ENCODE measurements at regions not wholly inside any gene's neighbourhood (a gene's known extent, or its start where the extent isn't known, plus 50 kb on each side); places are given as distances from the start of the nearest gene placed in this dataset.

DNA sequence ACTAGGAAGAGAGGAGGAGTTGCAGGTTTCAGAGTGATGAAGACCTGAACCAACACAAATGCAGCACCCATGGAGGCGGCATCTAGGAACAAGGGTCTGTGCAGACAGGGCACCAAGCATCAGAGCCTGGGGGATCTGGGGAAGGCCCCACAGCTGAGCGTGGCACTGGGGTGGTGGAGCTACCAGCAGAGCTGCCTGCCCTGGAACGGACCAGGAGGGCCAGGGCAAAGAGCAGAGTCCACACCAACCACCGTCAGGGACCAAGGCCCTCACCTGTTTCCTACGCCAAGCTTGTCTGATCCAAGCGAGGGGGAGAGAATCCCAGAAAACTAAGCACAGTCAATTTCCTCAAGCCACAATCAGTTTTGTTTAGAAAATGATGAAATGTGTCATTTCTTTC lies 79.0 kb upstream of the SYT6 start:
- DNase-seq (ENCODE audit: extremely low read depth in 1 of 2, low read depth in 1 of 2): no peak

DNA sequence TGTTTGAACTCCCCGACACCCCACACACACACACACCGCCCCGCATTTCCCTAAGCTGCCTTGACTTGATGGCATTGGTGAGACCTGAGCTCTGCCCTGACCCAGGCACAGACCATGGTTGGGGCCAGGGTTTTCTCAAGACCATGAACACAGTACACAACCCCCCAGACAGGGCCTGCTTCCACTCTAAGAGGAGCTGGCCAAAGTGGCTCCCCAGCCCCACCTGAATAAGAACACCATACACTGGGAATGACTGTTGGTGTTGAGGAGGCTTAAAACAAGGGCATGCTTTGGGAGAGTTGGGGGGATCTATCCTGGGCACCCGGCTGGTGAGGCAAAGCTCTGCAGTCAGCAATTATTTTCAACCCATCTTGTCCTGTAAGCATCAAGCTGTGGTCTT lies 77.6 kb upstream of the SYT6 start:
- DNase-seq (ENCODE audit: extremely low read depth in 1 of 2, low read depth in 1 of 2): no peak

- no peak for DNase-seq (ENCODE audit: extremely low read depth in 1 of 2, low read depth in 1 of 2)
Measured at GRCh38 chr1:114229368-114229767, 75.7 kb upstream of the SYT6 start.

DNA sequence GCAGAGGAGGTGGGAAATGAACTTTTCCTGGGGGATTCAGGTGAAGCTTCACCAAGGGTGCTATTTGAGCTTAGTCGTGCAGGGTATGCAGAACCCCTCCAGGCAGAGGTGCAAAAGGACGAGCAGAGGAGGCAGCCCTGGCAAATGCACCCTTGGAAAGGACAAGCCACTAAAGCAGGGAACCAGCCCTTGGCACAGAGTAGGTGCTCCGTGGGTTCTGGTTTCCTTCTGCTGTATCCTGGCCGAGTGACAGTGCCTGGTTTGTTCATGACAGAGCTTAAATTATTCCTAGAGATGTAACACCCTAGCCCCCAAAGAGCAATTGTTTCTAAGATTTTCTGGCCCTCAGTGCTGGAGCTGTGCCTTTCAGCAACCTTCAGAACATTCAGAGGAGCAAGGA lies 73.4 kb upstream of the SYT6 start:
- no peak for DNase-seq (ENCODE audit: extremely low read depth in 1 of 2, low read depth in 1 of 2)

GRCh38 chr1:114224196-114224907 lies 70.7 kb upstream of the SYT6 start:
- DNase-seq (ENCODE audit: extremely low read depth in 1 of 2, low read depth in 1 of 2): no peak

DNA sequence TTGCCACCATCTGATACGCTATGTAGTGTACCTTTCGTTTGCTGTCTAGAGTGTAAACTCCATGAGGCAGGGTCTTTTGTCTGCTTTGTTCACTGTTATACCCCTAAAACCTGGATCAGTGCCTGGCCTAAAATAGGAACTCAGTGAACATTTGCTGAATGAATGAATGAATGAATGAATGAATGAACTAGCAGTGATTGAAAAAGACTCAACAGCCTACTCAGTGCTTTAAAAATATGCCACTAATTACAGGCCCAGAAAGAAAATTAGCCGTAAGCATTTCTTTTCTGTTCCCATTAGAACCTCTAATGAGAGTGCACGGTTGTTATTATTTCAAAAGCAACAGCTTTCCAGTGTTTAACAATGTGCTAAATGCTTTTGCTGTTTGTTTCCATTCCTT lies 69.3 kb upstream of the SYT6 start:
- no peak for DNase-seq (ENCODE audit: extremely low read depth in 1 of 2, low read depth in 1 of 2)

- no peak for DNase-seq (ENCODE audit: extremely low read depth in 1 of 2, low read depth in 1 of 2)
Measured at GRCh38 chr1:114219172-114219868, 65.7 kb upstream of the SYT6 start.

DNA sequence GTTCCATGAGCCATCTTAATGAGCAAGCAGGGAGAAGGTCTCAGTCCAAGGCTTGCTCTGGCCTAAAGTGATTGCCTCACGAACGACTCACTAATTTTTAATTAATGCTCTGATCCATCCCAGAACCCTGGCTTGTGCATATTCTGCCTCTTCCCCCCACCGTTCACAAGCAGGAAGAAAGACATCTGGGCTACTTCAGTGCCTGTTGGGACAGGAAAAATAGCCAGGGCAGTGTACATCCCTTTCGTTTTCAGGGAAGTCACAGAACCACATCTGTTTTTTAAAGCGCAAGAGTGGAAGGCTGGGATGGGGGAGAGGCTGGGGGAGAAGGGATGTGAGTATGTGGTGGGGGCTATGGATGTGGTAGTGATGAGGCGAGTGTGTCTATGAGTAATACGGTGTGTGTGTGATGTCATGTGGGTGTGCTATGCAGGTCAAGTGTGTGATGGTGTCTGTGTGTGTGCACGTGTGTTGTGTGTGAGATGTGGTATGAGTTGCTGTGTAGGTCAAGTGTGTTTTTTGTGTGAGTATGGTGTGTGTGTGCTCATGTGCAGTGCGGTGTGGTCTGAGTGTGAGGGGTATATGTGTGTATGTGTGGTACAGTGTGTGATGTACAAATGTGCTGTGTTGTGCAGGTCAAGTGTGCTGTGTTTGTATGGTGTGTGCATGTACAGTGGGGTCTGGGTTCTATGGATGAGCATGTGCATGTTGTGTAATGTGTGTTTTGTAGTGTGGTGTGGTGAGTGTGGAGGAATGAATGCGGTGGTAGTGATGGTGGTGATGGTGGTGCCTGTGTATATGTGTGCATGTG lies 64.9 kb upstream of the SYT6 start:
- no peak for DNase-seq (ENCODE audit: extremely low read depth in 1 of 2, low read depth in 1 of 2)

DNA sequence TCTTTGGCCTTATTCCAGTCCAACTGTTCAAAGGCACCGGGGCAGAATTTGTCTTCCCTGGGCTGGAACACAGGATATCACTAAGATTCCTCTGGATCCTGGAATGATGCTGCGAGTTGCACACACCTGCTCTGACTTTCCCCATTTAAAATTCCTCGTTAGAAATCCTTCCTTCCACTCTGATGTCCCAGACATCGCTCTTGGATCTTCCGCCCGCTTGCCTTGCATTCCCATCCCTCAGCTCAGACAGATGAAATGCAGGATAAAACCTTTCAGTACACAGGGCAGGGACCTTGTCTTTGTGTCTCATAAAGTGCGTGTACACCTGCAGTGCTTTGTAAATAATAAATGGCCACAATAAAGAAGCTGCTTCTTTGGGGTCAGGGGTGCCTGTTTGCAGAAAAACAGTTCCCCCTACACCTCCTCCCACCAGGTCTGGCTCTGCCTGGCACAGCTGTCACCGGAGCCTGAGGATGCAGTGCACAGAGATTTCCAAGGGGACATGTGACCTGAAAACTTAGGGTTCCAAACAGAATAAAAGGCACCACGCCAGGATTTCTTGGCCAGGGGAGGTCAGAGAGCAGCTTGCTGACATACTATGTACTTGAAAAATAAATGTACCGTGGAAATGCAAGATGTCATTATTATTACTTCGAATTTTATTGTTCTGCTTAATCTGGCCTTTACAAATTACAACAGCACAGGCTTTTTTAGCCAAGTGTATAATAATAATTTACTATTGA lies 62.9 kb upstream of the SYT6 start:
- no peak for DNase-seq (ENCODE audit: extremely low read depth in 1 of 2, low read depth in 1 of 2)

DNA sequence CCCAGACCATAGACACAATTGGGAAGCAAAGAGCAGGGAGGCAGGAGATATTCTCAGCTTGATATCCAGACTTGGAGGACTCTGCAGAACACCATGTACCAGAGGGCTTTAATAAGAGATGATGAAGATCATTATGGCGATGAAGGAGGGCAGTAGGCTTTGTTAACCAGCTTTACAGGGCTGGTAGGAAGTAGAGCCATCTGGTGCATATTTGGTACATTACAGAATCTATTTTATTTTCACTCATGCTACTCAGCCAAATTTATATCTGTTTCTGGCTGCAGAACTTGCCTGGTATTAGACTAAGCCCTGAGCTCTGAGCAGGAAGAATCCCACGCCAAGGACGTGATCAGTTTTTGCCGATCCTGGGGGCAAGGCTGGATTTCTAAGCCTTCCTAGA lies 61.8 kb upstream of the SYT6 start:
- no peak for DNase-seq (ENCODE audit: extremely low read depth in 1 of 2, low read depth in 1 of 2)

GRCh38 chr1:114214016-114214415 lies 60.3 kb upstream of the SYT6 start:
- DNase-seq (ENCODE audit: extremely low read depth in 1 of 2, low read depth in 1 of 2): no peak

DNA sequence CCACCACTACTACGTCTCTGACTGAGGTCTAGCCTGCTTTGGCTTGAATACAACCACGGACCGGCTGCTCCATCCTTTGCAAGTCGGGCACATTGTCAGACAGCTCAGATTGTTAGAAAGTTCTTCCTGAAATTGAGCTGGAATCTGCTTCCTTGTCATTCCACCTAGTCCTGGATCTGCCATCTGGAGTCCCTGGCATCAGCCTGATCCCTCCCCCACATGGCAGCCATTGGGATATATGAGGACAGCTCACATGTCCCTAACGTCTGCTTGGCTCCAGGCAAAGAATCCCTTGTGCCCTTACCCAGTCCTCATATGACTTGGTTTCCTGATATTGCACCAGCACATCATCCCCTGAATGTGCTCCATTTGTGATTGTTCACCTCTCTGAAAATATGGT lies 56.3 kb upstream of the SYT6 start:
- no peak for DNase-seq (ENCODE audit: extremely low read depth in 1 of 2, low read depth in 1 of 2)

- DNase-seq (ENCODE audit: extremely low read depth in 1 of 2, low read depth in 1 of 2): no peak
Measured at GRCh38 chr1:114208714-114209113, 55.0 kb upstream of the SYT6 start.

DNA sequence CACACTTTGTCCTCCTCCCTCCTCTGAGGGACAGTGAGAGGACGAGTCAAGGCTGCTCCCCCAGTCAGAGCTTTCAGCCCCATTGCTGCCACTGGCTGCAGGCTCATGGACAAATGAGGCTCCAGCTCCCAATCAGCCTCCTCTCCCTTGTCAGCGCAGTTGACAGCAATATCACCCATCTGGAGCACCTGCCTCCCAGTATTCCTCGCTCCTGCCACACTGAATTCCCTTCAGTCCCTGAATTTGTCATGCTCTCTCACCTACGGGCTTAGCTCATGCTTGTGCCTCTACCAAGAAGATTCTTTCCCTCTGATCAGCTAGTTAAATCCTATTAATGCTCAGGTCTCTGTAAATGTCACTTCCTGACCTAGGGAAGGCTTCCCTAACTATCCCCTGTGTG lies 54.4 kb upstream of the SYT6 start:
- no peak for DNase-seq (ENCODE audit: extremely low read depth in 1 of 2, low read depth in 1 of 2)

DNA sequence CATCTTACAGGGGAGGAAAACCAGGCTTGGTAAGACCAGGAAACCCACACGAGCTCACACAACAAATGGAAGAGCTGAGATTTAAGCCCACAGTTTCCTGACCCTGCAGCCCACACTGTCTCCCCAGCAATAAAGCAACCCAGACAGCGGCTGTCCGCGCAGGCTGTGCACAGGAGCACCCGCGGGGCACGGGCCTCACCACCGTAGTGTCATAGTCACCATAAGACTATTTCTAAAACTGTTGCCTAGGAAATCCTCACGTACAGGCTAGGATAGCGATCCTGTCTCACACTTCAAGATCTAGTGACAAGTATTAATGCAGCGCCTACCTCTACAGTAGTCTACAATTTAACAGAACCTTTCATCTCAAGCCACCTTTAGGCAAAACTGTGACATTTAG lies 54.0 kb upstream of the SYT6 start:
- no peak for DNase-seq (ENCODE audit: extremely low read depth in 1 of 2, low read depth in 1 of 2)

DNA sequence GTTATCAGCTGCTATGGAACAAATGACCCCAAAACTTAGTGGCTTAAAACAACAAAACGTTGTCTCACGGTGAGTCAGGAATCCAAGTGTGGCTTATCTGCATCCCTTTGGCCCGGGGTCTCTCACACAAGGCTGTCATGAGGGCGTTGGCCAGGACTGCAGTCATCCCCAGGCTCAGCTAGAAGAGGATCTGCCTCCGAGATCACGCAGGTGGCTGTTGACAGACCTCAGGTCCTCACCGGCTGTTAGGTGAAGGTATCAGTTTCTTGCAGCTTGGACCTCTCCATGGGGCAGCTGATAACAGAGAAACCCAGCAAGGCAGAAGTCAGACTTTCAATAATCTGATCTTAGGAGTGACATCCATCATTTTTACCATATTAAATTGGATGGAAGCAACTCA lies 52.7 kb upstream of the SYT6 start:
- DNase-seq (ENCODE audit: extremely low read depth in 1 of 2, low read depth in 1 of 2): no peak

DNA sequence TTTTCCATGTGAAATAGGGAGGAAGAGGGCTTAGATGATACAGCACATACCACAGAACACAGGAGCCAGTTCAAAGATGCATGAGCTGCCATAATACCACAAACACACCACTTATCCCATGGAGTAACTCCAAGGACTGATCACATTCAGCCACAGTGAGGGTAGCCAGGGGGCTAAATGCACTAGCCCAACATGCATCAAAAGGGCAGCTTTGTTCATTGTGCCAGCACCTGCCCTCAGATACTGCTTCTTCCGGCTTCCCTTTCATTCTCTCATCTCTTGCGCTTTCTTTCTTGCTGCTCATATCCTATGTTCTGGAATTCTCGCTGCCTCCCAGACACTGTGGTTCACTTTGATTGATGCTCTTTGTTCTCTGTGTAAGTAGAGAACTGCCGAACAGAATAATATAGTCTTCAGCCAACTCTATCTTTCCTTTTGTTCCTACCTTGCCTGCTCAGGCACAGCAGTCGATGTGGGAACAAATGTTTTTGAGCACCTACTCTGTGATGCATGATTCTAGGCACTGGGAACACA lies 50.0 kb upstream of the SYT6 start:
- DNase-seq (ENCODE audit: extremely low read depth in 1 of 2, low read depth in 1 of 2): no peak
